ENCODE measurements at regions not wholly inside any gene's neighbourhood (a gene's known extent, or its start where the extent isn't known, plus 50 kb on each side); places are given as distances from the start of the nearest gene placed in this dataset.

GRCh38 chr11:116255321-116255953, 517.4 kb downstream of the BUD13 start:
- peaks cover 50% of the 10 kb centered on the region for H3K27me3 Mint-ChIP-seq
- no peaks in the 10 kb centered on the region for H3K9me3 Mint-ChIP-seq
- H3K27ac Mint-ChIP-seq (ENCODE audit: low read depth) = no peak overlapping the region
- ATAC-seq (replicated peaks; ENCODE audit: extremely low read depth, poor library complexity, severe bottlenecking) (no peak), DNase-seq (ENCODE audit: low spot score in 2 of 2) (no peak)
- no peaks in the 10 kb centered on the region for H3K36me3 Mint-ChIP-seq (ENCODE audit: insufficient read depth)
- H3K4me1 Mint-ChIP-seq = no peaks in the 10 kb centered on the region
- no peak overlapping the region for H3K4me3 Mint-ChIP-seq

- Mint-ChIP-seq H3K4me1 (no peaks in the 10 kb centered on the region), H3K9me3 (no peaks in the 10 kb centered on the region), H3K27me3 (peaks cover 30% of the 10 kb centered on the region), H3K36me3 (ENCODE audit: insufficient read depth) (no peaks in the 10 kb centered on the region), H3K27ac (ENCODE audit: low read depth) (no peak overlapping the region), H3K4me3 (no peak overlapping the region)
- no peak for DNase-seq (ENCODE audit: low spot score in 2 of 2)
- ATAC-seq (replicated peaks; ENCODE audit: extremely low read depth, poor library complexity, severe bottlenecking) = no peak
These were observed 522.6 kb downstream of the BUD13 start for GRCh38 chr11:116250155-116250554.

GRCh38 chr11:116249561-116249960, 523.2 kb downstream of the BUD13 start:
- Mint-ChIP-seq H3K9me3 (no peaks in the 10 kb centered on the region), H3K4me1 (no peaks in the 10 kb centered on the region), H3K4me3 (no peak overlapping the region), H3K27me3 (peaks cover 36% of the 10 kb centered on the region), H3K36me3 (ENCODE audit: insufficient read depth) (no peaks in the 10 kb centered on the region), H3K27ac (ENCODE audit: low read depth) (no peak overlapping the region)
- no peak for ATAC-seq (replicated peaks; ENCODE audit: extremely low read depth, poor library complexity, severe bottlenecking)
- DNase-seq (ENCODE audit: low spot score in 2 of 2) = no peak

GRCh38 chr11:116244889-116245288, 527.9 kb downstream of the BUD13 start:
- Mint-ChIP-seq H3K27me3 (peaks cover 27% of the 10 kb centered on the region), H3K36me3 (ENCODE audit: insufficient read depth) (no peaks in the 10 kb centered on the region), H3K4me3 (no peak overlapping the region), H3K27ac (ENCODE audit: low read depth) (no peak overlapping the region), H3K9me3 (no peaks in the 10 kb centered on the region), H3K4me1 (no peaks in the 10 kb centered on the region)
- DNase-seq (ENCODE audit: low spot score in 2 of 2) = no peak
- ATAC-seq (replicated peaks; ENCODE audit: extremely low read depth, poor library complexity, severe bottlenecking) = no peak

- Mint-ChIP-seq H3K36me3 (ENCODE audit: insufficient read depth) (no peaks in the 10 kb centered on the region), H3K27me3 (peaks cover 27% of the 10 kb centered on the region), H3K9me3 (no peaks in the 10 kb centered on the region), H3K27ac (ENCODE audit: low read depth) (no peak overlapping the region), H3K4me1 (no peaks in the 10 kb centered on the region), H3K4me3 (no peak overlapping the region)
- ATAC-seq (replicated peaks; ENCODE audit: extremely low read depth, poor library complexity, severe bottlenecking) = no peak
- DNase-seq (ENCODE audit: low spot score in 2 of 2) = no peak
These were observed 528.3 kb downstream of the BUD13 start for GRCh38 chr11:116244439-116244838.

GRCh38 chr11:116243991-116244390, 528.8 kb downstream of the BUD13 start:
- DNase-seq (ENCODE audit: low spot score in 2 of 2) = no peak
- H3K27ac Mint-ChIP-seq (ENCODE audit: low read depth) = no peak overlapping the region
- no peaks in the 10 kb centered on the region for H3K9me3 Mint-ChIP-seq

GRCh38 chr11:116242006-116242405, 530.8 kb downstream of the BUD13 start:
- ATAC-seq (replicated peaks; ENCODE audit: extremely low read depth, poor library complexity, severe bottlenecking) (no peak), DNase-seq (ENCODE audit: low spot score in 2 of 2) (no peak)
- Mint-ChIP-seq H3K27me3 (peaks cover 29% of the 10 kb centered on the region), H3K36me3 (ENCODE audit: insufficient read depth) (no peaks in the 10 kb centered on the region), H3K9me3 (no peaks in the 10 kb centered on the region), H3K4me1 (no peaks in the 10 kb centered on the region), H3K4me3 (no peak overlapping the region), H3K27ac (ENCODE audit: low read depth) (no peak overlapping the region)

More at GRCh38 chr11:116243991-116244390, 528.8 kb downstream of the BUD13 start:
- no peaks in the 10 kb centered on the region for H3K4me1 Mint-ChIP-seq
- ATAC-seq (replicated peaks; ENCODE audit: extremely low read depth, poor library complexity, severe bottlenecking) = no peak
- peaks cover 27% of the 10 kb centered on the region for H3K27me3 Mint-ChIP-seq
- no peak overlapping the region for H3K4me3 Mint-ChIP-seq
- no peaks in the 10 kb centered on the region for H3K36me3 Mint-ChIP-seq (ENCODE audit: insufficient read depth)

GRCh38 chr11:116240710-116241109, 532.1 kb downstream of the BUD13 start:
- Mint-ChIP-seq H3K9me3 (no peaks in the 10 kb centered on the region), H3K27me3 (peaks cover 35% of the 10 kb centered on the region), H3K36me3 (ENCODE audit: insufficient read depth) (no peaks in the 10 kb centered on the region), H3K27ac (ENCODE audit: low read depth) (no peak overlapping the region), H3K4me1 (no peaks in the 10 kb centered on the region), H3K4me3 (no peak overlapping the region)
- ATAC-seq (replicated peaks; ENCODE audit: extremely low read depth, poor library complexity, severe bottlenecking) = no peak
- no peak for DNase-seq (ENCODE audit: low spot score in 2 of 2)

- no peak for ATAC-seq (replicated peaks; ENCODE audit: extremely low read depth, poor library complexity, severe bottlenecking)
- peaks cover 20% of the 10 kb centered on the region for H3K27me3 Mint-ChIP-seq
- no peaks in the 10 kb centered on the region for H3K4me1 Mint-ChIP-seq
- DNase-seq (ENCODE audit: low spot score in 2 of 2) = no peak
- H3K4me3 Mint-ChIP-seq = no peak overlapping the region
- H3K36me3 Mint-ChIP-seq (ENCODE audit: insufficient read depth) = no peaks in the 10 kb centered on the region
- no peak overlapping the region for H3K27ac Mint-ChIP-seq (ENCODE audit: low read depth)
- H3K9me3 Mint-ChIP-seq = no peaks in the 10 kb centered on the region
These were observed 533.5 kb downstream of the BUD13 start for GRCh38 chr11:116239247-116239646.

- H3K4me1 Mint-ChIP-seq = no peaks in the 10 kb centered on the region
- H3K4me3 Mint-ChIP-seq = no peak overlapping the region
- H3K27ac Mint-ChIP-seq (ENCODE audit: low read depth) = no peak overlapping the region
- no peaks in the 10 kb centered on the region for H3K36me3 Mint-ChIP-seq (ENCODE audit: insufficient read depth)
- ATAC-seq (replicated peaks; ENCODE audit: extremely low read depth, poor library complexity, severe bottlenecking) (no peak), DNase-seq (ENCODE audit: low spot score in 2 of 2) (no peak)
- no peaks in the 10 kb centered on the region for H3K9me3 Mint-ChIP-seq
- peaks cover 30% of the 10 kb centered on the region for H3K27me3 Mint-ChIP-seq
These were observed 537.7 kb downstream of the BUD13 start for GRCh38 chr11:116234989-116235568.

- peaks cover 41% of the 10 kb centered on the region for H3K27me3 Mint-ChIP-seq
- no peaks in the 10 kb centered on the region for H3K4me1 Mint-ChIP-seq
- no peaks in the 10 kb centered on the region for H3K36me3 Mint-ChIP-seq (ENCODE audit: insufficient read depth)
- H3K9me3 Mint-ChIP-seq = no peaks in the 10 kb centered on the region
- DNase-seq (ENCODE audit: low spot score in 2 of 2) (no peak), ATAC-seq (replicated peaks; ENCODE audit: extremely low read depth, poor library complexity, severe bottlenecking) (no peak)
- H3K4me3 Mint-ChIP-seq = no peak overlapping the region
- no peak overlapping the region for H3K27ac Mint-ChIP-seq (ENCODE audit: low read depth)
These were observed 539.2 kb downstream of the BUD13 start for GRCh38 chr11:116233561-116233960.

- no peak overlapping the region for H3K27ac Mint-ChIP-seq (ENCODE audit: low read depth)
- no peaks in the 10 kb centered on the region for H3K36me3 Mint-ChIP-seq (ENCODE audit: insufficient read depth)
- ATAC-seq (replicated peaks; ENCODE audit: extremely low read depth, poor library complexity, severe bottlenecking) = no peak
- no peaks in the 10 kb centered on the region for H3K9me3 Mint-ChIP-seq
- no peaks in the 10 kb centered on the region for H3K4me1 Mint-ChIP-seq
- no peak for DNase-seq (ENCODE audit: low spot score in 2 of 2)
- H3K27me3 Mint-ChIP-seq = peaks cover 41% of the 10 kb centered on the region
- H3K4me3 Mint-ChIP-seq = no peak overlapping the region
These were observed 540.4 kb downstream of the BUD13 start for GRCh38 chr11:116232364-116232828.

- Mint-ChIP-seq H3K4me3 (no peak overlapping the region), H3K36me3 (ENCODE audit: insufficient read depth) (no peaks in the 10 kb centered on the region), H3K4me1 (no peaks in the 10 kb centered on the region), H3K9me3 (no peaks in the 10 kb centered on the region), H3K27ac (ENCODE audit: low read depth) (no peak overlapping the region), H3K27me3 (peaks cover 38% of the 10 kb centered on the region)
- no peak for DNase-seq (ENCODE audit: low spot score in 2 of 2)
- ATAC-seq (replicated peaks; ENCODE audit: extremely low read depth, poor library complexity, severe bottlenecking) = no peak
These were observed 541.2 kb downstream of the BUD13 start for GRCh38 chr11:116231543-116231942.

Data from central memory CD8-positive, alpha-beta T cell (primary cell).